CMK (cell line): ENCODE measurements at regions not wholly inside any gene's neighbourhood (a gene's known extent, or its start where the extent isn't known, plus 50 kb on each side); places are given as distances from the start of the nearest gene placed in this dataset.

Experiments used
- DNase-seq: peaks from one replicate; pipeline ENCODE4 v3.0.0-alpha.2; 2010; ENCODE audit warnings: low read depth

- no peak for DNase-seq
These were observed 56.8 kb downstream of the IZUMO3 start for GRCh38 chr9:24488896-24489295.

GRCh38 chr9:24487946-24488345, 57.8 kb downstream of the IZUMO3 start:
- DNase-seq: no peak

GRCh38 chr9:24487250-24487861, 58.3 kb downstream of the IZUMO3 start:
- DNase-seq: no peak

- peak; percentile 24 for DNase-seq
These were observed 66.2 kb downstream of the IZUMO3 start for GRCh38 chr9:24479361-24480059.

- no peak for DNase-seq
These were observed 81.3 kb downstream of the IZUMO3 start for GRCh38 chr9:24464319-24464951.

GRCh38 chr9:24462951-24463350, 82.7 kb downstream of the IZUMO3 start:
- DNase-seq: no peak

GRCh38 chr9:24460781-24461180, 84.9 kb downstream of the IZUMO3 start:
- no peak for DNase-seq

GRCh38 chr9:24459953-24460352, 85.7 kb downstream of the IZUMO3 start:
- DNase-seq: no peak

- no peak for DNase-seq
These were observed 94.4 kb downstream of the IZUMO3 start for GRCh38 chr9:24451346-24451745.

- DNase-seq: no peak
These were observed 95.7 kb downstream of the IZUMO3 start for GRCh38 chr9:24449976-24450375.

GRCh38 chr9:24439456-24439855, 106.2 kb downstream of the IZUMO3 start:
- no peak for DNase-seq

GRCh38 chr9:24438876-24439275, 106.8 kb downstream of the IZUMO3 start:
- DNase-seq: no peak

GRCh38 chr9:24436761-24437160, 108.9 kb downstream of the IZUMO3 start:
- no peak for DNase-seq

GRCh38 chr9:24434183-24434582, 111.5 kb downstream of the IZUMO3 start:
- DNase-seq: no peak

- DNase-seq: no peak
These were observed 129.6 kb downstream of the IZUMO3 start for GRCh38 chr9:24416136-24416535.

- DNase-seq: no peak
These were observed 132.0 kb downstream of the IZUMO3 start for GRCh38 chr9:24413651-24414050.

GRCh38 chr9:24398466-24398865, 147.2 kb downstream of the IZUMO3 start:
- peak; percentile 32 for DNase-seq

- no peak for DNase-seq
These were observed 154.6 kb downstream of the IZUMO3 start for GRCh38 chr9:24391095-24391494.

GRCh38 chr9:24385077-24385476, 160.6 kb downstream of the IZUMO3 start:
- DNase-seq: no peak

GRCh38 chr9:24382566-24382965, 163.1 kb downstream of the IZUMO3 start:
- DNase-seq: no peak

GRCh38 chr9:24381205-24381604, 164.5 kb downstream of the IZUMO3 start:
- DNase-seq: no peak

GRCh38 chr9:24359046-24359445, 186.7 kb downstream of the IZUMO3 start:
- no peak for DNase-seq

GRCh38 chr9:24351973-24352372, 193.7 kb downstream of the IZUMO3 start:
- DNase-seq: no peak

GRCh38 chr9:24351258-24351657, 194.4 kb downstream of the IZUMO3 start:
- DNase-seq: no peak
